Right forelimb (tissue), 1 donor: ENCODE measurements at regions not wholly inside any gene's neighbourhood (a gene's known extent, or its start where the extent isn't known, plus 50 kb on each side); places are given as distances from the start of the nearest gene placed in this dataset.
"Not testable (repeated sequence)": the region's sequence is repeated elsewhere in the genome, so short reads cannot be mapped to it uniquely, and the experiment has no call there.

ENCODE experiments used
- DNase-seq: peaks from one replicate; pipeline ENCODE4 v3.0.0-alpha.2; 2018

DNA sequence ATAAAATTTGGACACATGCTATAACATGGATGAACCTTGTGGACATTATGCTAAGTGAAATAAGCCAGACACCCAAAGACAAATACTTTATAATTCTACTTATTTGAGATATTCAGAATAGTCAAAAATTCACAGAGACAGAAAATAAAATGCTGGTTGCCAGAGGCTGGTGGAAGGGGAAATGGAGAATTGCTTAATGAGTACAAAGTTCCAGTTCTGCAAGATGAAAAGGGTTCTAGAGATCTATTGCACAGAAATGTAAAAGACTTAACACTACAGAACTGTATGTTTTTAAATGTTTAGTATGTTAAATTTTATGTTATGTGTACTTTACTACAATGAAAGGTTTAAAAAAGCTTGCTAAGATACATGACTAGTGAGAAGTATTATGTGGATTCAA is 344.8 kb downstream of the CNTN3 start:
- DNase-seq = no peak

DNA sequence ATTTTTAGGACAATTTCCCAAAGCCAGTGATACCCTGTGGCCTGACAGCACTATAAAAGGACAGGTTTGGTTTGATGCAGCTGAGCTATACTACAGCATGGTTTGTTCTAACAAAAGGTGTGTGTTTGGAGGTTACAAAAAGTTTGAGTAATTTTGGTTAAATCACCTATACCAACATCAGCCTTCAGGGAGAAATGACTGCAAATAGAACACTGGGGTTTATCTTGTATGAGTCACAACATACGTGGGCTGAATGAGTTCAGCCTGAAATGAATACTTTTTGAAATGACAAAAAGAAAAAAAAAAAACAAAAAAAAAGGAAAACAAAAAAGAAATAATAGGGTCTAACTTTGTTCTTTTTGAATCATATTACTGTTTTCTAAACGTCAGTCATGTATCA is 345.7 kb downstream of the CNTN3 start:
- DNase-seq = no peak

DNA sequence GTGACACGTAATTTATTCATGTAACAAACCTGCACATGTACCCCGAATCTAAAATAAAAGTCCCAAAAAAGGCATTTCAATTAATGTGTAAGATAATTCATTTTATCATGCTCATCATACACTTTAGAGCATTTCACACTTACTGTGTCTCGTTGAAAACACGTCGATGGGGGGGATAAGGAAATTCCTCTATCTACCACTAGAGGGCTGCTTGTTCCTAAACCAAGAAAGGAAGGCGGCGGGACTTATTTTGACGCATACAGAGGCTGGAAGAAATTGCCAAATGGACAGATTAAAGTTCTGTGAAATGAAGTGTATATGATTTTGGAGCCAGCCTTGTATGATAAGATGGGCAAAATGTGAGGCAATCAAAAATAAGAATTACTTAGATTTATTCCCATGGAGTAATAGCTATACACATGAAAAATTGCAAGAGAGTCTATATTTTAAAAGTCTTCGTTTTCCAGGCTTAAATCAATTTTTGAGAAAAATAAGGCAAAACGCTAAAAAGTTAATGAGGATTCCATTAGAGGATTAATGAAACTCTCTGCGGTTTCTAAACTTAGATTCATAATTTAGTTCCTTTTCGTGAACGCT is 346.8 kb downstream of the CNTN3 start:
- no peak for DNase-seq

DNA sequence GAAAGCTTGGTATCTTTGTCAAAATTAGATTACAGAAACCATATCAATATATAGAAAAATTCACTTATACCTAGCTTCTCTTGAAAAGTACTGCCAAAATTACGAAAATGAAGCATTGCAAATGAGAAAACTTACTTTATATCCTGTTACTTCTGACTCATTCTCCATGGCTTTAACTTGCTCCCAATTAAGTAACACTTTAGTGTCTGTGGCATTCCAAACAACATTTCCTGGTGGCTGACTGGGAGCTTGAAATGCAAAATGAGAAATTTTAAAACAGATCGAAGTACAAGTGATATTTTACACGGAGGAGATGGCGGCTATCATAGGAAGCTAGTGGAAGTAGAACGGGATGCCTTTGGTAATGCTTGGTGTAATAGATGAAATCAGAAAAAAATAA is 347.3 kb downstream of the CNTN3 start:
- DNase-seq = no peak

DNA sequence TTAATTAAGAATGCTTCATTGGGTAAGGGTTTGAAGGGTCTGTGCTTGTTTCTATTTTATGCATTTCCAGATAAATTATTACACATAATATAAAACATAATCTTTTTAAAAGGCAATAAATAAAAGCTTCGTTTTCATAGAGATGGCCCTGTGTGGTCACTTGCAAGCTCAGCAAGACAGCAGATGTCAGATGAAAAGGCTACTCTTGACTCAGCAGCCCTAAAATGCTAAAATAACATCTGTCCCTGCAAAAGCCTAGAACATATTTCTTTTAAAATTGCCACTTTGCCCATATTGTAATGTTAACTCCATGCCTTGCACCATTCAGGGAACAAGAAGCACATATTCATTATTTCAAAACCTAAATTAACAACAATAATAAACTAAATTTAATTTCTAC is 349.4 kb downstream of the CNTN3 start:
- no peak for DNase-seq

DNA sequence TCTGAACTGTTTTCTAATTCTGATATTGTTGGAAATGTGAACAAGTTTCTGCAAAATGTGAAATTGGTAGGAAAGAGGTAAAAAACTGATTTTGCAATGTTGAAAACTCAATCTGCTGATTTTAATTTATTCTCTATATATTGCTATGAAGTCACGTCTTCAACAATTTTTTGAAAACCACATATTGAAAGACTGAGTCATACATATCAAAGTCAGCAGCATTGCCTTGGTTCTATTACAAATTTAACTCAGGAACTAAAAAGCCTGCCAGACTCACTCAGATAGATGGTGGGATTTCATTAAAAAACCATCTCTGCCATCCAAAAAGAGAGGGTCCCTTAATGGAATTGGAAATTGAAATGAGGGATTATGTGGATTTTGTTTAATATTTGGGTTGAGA is 351.4 kb downstream of the CNTN3 start:
- DNase-seq = no peak

DNA sequence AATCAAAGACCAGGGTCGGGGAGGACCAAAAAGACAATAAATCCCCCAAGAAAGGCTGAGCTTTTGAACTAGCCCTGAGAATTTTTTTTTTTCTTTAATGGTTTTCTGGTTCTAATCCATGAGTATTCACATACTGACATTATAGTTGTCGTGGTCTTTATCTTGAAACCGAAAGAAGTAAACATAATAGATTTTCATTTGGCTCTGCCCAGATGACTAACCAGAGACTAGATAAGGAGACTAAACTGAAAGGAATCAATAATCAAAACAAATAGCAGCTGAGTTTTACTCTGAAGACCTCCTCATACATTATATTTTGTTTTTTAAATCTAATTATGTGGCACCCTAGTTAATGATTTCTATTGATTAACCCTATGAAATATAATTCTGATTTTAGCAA is 381.4 kb downstream of the CNTN3 start:
- DNase-seq = no peak

DNA sequence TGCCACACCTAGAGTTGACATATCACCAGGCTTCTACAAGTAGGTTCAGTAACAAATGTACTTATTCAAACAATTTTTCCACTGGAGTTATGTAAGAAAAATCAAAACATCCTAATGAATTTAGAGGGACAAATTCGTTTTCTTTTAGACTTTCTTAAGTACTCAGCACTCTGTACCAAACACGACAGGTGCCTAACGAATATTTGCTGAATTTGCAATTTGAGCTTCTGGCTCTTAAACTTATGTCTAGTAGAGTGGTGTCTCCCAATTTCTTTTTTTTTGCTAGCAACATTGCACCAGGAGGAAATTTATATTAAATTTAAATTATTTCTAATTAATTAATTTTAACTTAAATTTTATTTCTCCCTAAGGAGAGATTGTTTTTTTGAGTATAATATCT is 397.0 kb downstream of the CNTN3 start:
- no peak for DNase-seq

DNA sequence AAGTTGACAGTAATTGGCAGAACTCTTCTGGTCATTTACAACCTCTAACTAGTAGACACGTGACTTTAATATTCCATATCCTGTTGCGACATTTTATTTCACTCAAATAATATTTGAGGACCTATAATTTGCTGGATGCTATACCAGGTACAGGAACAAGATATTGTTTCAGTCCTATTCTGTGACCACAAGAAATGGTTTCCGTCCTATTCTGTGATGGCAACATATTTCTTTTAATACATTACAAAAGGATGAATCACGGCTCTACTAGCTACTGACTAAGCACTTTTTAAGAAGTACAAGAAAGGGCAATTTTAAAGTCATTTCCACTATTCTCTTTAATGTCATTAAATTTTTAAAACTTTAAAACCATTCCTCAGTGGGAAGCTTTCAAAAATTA is 400.2 kb downstream of the CNTN3 start:
- DNase-seq = no peak

DNA sequence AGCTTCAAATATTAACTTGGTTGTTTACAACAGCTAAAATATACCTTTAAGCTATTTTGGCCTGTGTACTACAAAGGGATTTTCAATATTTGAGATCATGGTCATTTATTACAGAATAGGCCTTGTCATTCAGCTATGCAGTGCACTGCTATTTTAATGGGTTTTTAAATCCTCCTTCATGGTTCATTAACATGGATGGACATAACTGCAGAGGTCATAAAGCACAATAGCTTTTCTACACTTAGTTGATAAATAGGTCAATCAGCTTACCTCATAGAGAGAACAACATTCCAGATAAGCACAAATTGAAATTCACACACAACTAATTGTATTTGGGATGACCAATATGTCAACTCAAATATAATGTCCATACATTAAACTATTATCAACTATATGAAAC is 403.7 kb downstream of the CNTN3 start:
- no peak for DNase-seq

DNA sequence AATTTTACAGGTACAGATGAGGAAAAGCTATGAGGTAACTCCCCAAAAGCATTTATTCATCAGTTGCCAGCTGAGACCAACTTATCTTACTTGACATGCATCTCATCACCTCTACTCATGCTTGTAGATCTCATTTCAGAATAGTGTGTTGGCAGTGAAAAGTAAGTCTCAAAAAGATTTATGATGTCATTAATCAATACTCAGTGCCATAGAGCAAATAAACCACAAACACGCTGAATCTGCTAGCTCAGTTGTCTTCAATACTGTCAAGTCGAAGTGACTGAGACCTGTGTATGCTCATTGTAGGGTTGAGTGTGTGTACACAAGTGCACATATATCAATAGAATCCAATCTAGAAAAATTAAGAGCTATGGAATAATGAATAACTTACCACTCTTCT is 413.5 kb downstream of the CNTN3 start:
- no peak for DNase-seq

DNA sequence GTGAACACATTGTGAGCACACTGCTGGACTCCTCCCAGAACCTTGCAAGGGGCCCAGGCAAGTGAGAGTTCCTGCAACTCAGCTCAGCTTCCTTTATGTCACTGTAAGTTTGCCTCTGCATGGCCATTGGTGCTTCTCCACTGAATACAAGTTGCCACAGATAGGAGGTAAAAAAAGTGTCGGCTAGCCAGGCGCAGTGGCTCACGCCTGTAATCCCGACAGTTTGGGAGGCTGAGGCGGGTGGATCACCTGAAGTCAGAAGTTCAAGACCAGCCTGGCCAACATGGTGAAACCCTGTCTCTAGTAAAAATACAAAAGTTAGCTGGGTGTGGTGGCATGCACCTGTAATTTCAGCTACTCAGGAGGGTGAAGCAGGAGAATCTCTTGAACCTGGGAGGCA is 435.8 kb downstream of the CNTN3 start:
- not testable (repeated sequence) for DNase-seq

DNA sequence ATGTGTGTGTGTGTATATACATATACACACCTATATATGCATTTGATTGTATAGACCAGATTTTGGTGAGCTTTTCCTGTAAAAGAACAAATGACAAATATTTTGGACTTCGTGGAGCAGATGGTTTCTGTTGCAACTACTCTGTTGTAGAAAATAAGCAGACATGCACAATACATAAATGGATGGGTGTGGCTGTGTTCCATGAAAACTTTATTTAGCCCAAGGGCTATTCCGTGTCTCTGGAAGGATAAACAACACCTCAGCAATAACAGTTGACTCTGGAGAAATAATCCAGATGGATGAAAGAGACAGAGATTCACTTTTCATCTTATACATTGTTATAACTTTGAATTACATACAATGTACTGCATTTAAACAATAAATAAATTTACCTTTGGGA is 441.4 kb downstream of the CNTN3 start:
- DNase-seq = no peak

DNA sequence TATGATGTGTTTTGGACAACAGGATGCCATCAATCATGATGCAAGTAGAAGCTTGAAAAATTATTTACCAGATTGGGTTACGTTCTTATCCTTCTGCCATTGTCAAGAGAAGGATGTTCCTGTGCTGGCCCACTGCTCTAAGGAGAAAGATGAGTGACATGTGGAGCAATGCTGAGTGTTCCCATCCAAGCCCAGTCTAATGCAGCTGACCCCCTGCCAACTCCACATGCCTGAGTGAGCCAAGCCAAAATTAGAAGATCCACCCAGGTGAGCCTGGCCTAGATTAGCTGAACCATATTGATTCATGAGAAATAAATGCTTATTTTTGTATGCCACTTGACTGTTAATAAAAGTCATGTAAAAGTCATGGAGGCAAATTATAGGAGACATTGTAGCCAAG is 446.5 kb downstream of the CNTN3 start:
- DNase-seq = no peak

DNA sequence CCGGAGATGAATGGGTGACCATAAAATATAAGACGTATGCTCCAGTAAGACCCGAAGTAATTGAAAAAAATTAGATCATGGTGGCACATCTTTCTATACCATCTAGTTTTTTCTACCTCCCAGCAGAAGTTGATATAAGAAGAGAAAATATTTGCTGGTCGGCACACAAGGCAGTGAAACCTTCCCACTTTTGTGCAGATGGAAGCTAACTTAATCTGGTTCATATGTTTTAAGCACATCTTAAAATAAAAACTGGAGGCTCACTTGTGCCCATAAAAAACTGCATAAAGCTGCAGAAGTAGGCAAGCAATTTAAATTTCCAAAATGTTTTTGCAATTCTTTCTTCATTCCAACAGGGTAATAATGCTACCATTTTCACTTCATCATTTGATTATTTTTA is 449.2 kb downstream of the CNTN3 start:
- DNase-seq = no peak

DNA sequence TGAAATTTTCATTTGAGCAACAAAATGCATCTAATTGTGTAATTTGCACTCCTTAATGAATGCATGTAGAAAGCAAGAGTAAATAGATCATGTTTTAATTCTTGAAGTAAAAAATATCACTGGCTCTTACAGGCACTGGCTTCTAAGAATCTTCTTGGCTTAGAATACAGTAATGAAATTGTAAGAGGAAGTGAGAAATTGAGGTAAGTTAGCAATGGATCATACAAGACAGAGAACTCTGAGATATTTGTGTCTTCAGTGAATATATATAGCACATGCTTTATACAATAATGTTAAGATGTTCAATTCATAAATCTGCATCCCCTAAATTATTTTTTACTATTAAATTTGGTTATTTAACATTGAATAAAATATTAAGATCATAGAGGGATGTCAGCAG is 465.0 kb downstream of the CNTN3 start:
- DNase-seq = no peak

DNA sequence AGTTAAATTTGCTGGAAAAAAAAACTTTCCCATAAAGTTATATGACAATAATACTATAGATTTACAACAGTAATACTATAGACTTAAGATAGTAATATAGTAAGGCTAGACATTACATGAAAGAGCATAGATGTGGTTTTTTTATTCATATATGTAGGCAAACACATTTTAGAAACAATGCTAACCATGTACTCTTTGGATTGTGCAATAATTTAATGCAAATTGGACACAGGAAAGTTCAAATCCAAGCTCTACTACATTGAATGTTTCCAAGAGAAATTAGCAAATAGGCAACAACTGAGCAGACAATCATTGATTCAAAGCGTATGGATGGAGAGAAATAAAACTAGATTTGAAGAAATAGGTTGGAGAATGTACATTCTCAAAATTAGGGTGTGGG is 469.2 kb downstream of the CNTN3 start:
- DNase-seq = no peak

DNA sequence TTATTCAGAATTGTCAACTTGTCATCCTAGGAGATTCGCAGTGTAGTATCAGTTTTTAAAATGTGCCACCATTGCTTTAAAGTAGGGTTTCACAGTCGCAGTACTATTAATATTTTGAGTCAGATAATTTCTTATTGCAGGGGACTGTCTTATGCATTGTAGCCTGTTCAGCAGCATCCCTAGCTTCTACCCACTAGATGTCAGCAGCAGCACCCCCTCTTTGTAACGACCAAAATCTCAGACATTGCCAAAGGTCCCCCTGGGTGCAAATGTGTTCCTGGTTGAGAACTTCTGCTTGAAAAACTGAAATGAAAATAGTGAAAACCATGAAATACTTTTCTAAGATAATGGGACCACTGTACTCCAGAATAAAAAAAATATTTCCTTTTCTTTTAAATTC is 474.8 kb downstream of the CNTN3 start:
- no peak for DNase-seq

DNA sequence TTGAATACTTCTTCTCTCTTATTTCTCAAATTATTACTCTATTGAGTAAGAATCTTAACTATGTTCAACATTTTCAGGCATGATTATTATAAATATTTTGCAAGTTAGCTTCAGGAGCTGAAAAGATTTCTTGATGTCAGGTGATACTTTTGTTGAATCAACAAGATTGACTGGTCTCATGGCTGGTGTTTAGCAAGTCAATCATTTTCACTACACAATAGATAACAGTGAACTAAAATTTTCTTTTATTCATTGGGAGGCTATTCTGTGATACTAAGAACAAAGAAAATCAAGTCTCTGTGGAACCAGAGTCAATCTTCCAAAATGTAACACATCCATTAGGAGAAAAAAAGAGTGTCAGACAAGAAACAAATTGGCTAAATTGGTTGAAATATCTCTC is 476.7 kb downstream of the CNTN3 start:
- DNase-seq = no peak

DNA sequence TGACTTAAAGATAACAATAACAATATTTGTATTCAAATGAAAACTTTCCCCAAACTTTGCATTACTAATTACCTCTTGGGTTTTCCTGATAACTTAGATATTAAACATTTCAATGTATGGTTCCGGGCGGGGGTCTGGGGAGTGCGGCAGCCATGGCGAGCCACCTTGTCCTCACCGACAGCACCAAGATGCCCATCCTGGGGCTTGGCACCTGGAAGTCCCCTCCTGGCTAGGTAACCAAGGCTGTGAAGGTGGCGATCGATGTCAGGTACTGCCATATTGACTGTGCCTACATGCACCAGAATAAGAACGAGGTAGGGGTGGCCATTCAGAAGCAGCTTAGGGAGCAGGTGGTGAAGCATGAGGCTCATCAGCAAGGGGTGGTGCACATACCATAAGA is 478.7 kb downstream of the CNTN3 start:
- DNase-seq = no peak

DNA sequence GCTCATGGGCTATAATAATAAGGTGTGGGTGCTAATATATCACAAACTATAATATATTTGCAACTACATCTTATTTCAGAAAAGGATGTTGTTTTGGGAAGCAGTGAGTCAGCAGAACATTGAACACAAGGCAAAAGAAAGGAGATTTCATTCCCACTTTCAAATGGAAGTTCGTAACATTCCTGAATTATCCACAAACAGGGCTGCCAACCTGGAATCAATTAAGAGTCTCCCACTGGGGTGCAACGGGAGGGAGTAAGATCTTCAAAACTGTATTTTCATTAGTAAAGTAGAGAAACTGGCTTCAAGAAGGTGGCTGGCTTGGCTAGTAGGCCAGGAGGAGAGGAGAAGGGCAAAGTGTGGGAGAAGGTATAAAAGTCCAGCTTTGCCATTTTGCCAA is 479.6 kb downstream of the CNTN3 start:
- DNase-seq = no peak

DNA sequence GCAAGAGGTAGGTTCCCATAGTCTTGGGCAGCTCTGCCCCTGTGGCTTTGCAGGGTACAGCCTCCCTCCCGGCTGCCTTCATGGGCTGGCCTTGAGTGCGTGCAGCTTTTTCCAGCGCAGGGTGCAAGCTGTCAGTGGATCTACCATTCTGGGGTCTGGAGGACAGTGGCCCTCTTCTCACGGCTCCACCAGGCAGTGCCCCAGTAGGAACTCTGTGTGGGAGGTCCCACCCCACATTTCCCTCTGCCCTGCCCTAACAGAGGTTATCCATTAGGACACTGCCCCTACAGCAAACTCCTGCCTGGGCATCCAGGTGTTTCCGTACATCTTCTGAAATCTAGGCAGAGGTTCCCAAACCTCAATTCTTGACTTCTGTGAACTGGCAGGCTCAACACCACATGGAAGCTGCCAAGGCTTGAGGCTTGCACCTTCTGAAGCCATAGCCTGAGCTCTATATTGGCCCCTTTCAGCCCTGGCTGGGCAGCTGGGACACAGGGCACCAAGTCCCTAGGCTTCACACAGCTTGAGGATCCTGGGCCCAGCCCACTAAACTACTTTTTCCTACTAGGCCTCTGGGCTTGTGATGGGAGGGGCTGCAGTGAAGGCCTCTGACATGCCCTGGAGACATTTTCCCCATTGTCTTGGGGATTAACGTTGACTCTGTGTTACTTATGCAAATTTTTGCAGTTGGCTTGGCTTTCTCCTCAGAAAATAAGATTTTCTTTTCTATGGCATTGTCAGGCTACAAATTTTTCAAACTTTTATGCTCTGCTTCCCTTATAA is 482.7 kb downstream of the CNTN3 start:
- DNase-seq = not testable (repeated sequence)

DNA sequence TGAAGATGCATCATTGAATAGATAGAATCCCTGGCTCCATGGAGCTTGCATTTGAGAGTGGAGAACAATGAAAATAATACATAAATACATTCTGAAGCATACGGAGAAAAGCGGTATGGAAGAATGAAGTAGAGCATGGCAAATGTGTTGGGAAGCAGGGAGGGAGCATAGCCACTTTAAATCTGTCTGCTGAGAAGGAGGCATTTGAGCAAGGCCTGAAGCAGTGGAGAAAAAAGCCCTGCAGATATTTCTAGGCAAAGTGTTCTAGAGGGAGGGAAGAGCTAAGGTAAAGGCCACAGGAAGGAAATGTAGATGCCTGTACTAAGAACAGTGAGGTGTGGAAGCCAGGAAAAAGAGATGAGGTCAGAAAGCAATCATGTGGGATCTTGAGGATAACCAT is 484.8 kb downstream of the CNTN3 start:
- DNase-seq = no peak

DNA sequence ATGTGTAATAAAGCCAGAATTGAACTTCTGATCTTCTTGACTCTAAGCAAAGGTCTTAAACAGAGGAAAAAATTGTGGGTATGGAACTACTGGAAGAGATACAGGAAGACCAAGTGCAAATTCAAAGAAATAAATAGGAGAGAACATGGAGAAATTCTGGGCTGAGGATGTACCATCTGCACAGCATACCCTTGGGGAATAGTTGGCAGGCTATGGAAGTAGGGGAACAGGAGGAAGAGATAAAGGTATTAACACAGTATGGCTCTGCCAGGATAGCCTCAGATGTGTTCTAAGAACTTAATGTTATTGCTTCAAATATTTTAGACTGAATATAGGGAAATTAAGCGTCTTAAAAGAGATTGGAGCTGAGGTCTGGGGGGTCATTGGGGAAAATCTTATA is 485.4 kb downstream of the CNTN3 start:
- DNase-seq = no peak

DNA sequence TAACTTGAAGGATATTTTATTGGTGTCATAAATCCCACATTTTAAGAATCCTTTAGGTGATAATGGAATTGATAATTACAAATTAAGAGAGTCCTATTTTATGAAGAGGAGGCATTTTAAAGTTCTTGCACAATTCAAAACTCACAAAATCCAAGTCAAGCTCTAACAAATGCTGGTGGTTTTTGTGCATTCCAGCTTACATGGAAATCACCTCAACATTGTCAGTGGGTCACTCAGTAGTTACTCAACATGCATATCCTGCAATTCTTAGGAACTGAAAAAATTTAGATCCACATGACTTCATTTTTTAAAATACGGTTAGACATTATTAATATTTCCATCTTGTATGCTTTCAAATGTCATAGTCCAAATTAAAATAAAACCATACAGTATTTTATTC is 487.2 kb downstream of the CNTN3 start:
- no peak for DNase-seq
